GM18498 (cell line): ENCODE measurements at regions not wholly inside any gene's neighbourhood (a gene's known extent, or its start where the extent isn't known, plus 50 kb on each side); places are given as distances from the start of the nearest gene placed in this dataset.

Experiments used
- ATAC-seq: cut with Tn5 transposase; IDR thresholded peaks from one replicate; pipeline ENCODE4 v1.9.1; 2021; ENCODE audit warnings: mild to moderate bottlenecking, moderate library complexity; ENCODE audit not compliant: unreplicated experiment

DNA sequence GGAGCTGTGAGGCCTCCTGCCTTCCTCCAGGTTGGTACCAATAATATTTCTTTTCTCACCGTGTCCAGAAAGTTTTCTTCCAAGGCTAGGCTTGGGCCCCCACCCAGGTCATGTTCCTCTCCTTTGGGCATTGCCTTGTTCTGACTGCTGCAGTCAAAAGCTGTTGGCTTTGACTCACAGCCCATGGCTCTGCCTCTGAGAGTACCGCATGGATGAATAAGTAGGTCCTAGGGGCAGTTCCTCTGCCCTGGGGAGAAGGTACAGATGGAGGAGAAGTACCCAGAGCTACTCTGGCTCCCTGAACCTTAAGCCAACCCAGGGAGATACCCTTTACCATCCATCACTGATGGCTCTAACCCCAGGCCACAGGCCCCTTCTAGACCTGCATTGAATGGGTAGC lies 115.0 kb downstream of the NAV1 start:
- no peak for ATAC-seq

DNA sequence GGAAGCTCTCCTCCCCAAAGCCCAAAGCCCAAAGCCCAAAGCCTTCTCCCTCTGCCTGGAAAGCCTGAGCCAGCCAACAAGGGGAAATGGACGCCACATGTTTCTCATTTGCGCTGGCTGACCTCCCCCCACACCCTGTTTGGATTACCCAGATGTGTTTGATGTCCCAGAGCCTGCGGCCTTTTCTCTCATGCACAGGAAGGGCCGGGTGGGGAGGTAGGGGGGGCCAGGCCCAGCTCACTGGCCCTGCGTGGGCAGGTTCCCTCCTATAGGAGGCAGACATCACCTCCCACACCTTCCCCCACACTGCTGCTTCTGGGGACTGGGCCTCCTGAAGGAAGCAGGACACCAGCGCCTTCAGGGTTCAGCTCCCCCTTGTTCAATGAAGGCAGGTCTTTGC lies 116.3 kb downstream of the NAV1 start:
- no peak for ATAC-seq

DNA sequence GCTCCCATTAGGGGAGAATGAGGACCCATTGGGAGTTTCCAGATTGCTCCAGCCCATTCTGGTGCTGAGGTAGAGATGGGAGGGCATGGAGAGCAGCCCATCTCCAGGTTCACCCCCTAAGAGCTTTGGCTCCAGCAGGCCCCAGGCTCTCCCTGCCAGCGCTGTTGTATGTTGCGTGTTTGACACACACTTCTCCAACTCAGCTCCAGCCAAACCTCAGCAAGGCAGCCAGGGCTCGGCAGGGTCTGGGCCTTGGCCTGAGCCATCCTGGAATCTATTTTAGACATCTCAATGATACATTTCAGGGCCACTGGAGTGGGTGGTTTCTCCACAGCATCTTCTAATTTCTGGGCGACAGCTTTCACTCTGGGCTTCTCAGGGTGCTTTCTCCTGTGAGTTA lies 117.0 kb downstream of the NAV1 start:
- no peak for ATAC-seq

DNA sequence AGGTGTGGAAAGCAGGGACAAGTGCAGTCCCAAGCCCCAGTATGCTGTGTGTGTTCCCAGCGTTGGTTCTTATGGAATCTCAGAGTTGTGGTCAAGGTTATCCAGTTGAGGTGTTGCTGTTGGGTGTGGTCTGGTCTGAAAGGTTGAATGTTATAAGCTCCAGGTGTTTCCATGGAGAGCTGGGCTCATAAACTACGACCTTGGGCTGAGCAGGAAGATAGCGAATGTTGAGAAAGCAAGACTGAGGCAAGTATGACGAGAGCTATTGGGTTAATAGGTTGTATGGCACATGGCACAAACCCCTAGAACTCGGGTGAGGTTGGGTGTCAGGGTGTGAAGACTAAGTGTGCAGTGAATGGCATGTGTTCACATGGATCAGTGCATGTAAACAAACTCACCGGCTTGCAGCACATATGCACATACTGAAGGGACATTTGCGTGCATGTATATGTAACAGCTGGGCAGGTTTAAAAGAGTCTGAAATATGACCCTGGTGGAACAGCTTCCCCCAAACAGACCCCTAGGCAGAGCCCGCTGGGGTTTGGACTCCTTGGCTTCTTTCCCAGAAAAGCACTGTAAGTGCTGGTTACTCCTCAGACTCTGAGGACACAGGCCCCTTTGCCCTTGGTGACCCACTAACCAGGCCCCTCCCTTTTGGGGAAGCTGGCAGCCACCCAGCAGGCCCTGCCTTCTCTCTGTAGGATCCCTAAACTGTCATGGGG lies 117.5 kb downstream of the NAV1 start:
- no peak for ATAC-seq

DNA sequence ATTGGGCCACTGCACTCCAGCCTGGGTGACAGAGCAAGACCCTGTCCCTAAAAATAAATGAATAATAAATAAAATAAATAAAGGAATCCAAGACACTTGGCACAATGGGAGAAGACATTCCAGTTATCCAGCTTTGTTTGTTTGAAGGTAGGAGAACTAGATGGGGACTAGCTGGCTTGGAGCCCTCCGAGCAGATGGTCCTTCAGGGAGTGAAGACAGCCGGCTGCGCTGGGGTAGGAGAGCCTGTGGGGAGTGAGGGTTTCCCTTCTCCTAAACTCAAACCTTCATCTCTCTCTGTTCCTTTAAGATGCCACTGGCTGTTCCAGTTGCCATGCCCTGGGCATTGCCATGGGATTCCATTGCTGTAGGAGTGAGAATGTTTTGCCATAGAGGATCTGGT lies 120.6 kb downstream of the NAV1 start:
- ATAC-seq, result no peak

DNA sequence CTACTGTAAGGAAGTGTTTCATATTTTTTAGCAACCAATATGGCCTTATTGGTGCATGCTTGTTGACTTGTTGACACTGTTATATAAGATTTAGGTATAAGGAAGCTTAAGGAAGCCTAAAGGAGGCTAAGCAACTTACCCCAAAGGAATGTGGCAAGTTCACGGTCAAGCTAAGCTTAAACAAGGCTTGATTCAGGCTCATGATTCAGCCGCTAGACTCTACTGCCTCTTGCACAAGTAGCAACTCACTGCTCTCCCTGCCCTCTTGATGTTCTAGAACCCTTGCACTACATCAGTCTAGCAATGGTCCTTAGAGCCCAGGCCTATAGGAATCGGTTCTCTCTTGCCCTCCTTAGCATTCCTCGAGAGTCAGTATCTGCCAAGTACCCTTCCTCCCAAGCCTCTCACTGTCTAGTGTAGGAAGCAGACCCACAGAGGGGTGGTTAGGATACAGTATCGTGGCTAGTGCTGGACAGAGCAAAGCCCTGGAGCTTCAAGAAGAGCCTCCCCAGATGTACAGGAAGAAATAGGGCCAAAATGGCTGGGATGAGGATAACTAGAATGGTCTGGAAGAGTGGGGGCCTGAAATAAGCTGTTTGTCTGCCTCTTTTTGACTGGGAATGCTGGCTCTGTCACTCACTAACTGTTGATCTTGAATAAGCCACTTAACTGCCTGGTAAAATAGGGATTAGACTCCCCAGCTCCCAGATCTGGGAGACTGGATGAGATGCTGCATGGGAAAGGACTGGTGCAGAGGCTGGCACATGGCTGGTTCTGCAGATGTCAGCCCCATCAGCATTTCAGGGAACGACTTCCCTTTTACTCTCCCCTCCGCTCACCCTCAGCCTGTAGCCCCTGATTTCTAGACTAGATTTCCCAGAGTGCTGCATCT lies 122.2 kb downstream of the NAV1 start:
- ATAC-seq, result no peak

DNA sequence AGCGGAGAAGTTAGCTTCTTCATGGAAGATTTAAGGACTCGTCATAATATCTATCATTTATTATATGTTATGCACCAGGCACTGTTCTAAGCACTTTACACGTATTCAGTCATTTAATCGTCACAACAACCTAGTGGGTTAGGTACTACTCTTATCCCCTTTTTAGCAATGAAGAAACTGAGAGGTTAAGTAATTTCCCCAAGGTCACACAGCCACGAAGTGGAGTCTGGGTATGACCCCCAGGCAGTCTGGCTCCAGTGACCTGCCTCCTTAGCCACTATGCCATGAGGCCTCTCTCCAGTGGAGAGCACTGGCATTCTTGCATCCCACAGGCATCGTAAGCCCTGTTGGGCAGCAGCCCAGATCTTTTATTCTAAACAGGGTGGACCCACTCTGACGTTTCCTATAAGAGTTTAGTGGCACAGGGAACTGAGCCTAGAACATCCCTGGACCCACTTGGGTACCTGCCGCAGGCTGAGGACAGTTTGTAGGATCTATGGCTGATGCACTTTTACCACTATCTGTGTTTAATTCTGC lies 123.0 kb downstream of the NAV1 start:
- no peak for ATAC-seq

DNA sequence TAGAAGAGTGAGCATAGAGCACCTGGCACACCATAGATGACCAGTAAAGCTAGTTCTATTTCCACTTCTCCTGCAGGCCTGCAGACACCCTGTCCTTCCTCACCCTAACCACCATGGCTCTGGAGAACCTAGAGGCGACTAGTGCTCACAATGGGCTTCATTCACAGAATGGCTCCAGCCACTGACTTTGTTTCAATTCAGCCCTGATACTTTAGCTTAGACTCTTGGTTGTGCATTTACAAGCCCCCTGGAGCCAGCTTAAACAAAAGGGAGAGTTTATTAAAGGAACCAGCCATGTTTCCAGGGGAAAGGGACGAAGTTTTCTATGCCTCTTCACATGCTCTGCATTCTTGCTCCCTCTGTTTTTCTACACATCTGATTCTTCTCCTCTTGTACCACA lies 123.7 kb downstream of the NAV1 start:
- no peak for ATAC-seq

DNA sequence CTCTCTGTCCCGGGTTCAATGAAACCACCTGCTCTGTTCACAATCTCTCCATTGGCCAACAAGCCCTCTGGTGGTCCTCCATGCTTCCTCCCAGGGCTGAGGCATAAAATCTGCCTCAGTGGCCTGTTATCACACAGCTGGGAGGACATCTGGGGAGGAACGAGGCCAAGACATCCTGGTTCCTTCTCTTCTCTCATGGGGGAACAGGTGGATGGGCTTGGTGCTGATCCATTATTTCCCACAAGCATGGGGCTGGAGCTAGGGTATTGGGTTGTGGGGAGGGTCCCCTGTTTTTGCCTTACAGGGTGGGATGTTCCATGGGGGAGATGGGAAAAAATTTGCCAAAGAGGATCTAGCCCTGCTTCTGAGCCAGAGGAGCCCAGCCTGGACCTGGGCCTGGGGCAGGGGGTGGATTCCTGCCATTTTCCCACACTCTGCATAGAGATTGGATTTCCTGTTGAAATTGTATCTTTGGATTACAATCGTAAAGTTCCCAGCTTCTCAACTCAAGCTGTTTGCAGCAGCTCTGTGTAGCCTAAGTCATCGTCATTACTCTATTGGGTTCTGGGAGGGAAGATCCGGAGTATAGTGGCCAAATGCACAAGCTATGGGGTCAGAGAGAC lies 124.7 kb downstream of the NAV1 start:
- no peak for ATAC-seq

DNA sequence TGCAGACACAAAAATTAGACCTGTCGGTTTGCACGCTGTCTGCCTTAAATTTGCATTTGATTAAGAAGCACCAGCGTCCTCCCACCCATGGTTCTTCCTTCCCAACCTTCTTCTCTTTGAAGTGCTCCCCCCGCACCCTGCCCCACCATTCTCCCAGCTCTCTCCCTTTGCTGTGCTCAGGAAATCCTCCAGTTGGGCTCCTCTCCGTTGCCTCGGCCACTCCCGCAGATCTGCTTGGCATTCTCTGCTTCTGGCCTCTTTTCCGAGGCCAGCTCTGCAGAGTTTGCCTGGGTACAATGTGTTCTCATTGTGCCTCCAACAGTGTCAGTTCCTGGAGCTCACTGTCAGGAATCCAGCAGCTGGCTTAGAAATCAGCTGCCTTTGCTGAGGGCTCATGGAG lies 126.1 kb downstream of the NAV1 start:
- no peak for ATAC-seq

DNA sequence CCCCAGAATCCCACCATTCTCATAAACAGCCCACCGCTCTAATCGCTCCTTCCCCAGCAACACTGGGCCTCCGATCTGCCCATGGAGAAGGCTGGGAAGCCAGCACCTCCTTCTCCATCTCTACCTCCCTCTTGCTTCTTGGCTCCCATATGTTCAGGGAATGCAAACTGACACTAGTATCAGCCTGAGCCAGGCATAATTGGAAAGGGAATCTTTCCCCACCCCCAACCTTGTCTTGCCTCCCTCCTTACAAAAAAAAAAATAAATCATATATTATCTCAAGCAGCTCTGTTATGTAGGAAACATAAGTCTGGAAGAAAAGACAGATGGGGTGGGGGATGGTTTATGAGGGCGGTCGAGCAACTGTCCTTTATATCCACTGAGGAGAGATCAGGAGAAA lies 127.2 kb downstream of the NAV1 start:
- ATAC-seq, result no peak

DNA sequence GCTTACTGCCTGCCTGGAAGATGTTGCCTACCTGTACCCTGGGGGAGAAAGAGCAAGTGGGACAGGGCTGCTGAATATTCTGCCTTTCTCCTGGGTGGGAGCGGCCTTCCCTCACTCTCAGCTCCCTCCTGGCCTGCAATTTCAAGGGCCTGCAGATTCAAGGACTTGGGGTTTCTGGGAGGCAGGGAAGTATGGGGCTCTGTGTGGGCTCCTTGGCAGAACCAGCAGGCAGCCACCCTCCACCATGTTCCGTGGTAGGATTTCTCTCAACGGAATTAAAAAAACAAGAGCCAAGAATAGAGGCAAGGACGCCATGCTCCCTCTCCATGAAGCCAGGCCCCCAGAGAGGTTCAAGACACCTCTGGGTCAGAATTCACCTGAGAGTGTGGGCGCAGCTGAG lies 127.7 kb downstream of the NAV1 start:
- no peak for ATAC-seq

DNA sequence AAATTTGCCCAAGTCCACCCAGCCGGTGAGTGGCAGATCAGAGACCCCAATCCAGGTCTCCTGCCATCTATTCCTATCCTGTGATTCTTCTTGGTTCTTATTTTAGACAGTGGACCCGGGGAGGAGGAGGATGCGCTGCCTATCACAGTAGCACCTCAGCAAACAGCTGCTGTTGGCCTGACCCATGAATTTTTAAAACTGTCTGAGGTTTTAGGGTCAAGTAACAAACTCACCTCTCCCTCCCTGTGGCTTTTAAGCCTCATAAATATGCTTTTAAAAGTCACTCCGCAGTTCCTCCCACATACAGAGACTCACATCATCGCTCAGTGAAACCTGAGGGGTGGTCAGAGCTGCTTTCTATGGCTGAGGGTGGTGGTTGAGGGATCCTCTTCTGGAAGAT lies 128.6 kb downstream of the NAV1 start:
- no peak for ATAC-seq

DNA sequence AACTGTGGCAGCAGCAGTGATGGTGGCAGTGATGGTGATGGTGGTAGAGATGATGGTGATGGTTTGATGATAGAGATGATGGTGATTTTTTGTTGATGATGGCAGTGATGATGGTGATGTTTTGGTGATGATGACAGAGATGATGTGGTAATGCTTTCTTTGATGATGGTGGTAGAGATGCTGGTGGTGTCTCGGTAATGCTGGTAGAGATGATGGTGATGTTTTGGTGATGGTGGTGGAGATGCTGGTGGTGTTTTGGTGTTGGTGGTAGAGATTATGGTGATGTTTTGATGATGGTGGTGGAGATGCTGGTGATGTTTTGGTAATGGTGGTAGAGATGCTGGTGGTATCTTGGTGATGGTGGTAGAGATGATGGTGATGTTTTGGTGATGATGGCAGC lies 131.6 kb downstream of the NAV1 start:
- no peak for ATAC-seq

DNA sequence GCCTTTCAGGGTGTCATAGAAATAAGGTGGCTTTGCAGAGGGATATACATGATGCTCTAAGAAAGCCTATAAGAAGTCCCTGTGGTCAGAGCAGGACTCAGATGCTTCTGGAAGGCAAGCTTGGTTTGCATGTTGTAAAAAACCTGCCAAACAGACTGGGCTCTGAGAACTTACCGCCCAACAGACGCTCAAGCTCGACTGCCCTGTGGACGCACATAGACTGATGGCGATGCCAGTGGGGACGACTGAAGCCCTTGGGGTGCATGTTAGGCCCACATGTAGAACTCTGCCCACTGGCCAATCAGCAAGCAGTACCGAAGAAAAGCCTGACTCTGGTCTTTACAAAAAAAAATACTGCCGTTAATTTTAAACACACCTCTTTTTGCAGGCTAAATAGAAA lies 133.8 kb downstream of the NAV1 start:
- no peak for ATAC-seq

DNA sequence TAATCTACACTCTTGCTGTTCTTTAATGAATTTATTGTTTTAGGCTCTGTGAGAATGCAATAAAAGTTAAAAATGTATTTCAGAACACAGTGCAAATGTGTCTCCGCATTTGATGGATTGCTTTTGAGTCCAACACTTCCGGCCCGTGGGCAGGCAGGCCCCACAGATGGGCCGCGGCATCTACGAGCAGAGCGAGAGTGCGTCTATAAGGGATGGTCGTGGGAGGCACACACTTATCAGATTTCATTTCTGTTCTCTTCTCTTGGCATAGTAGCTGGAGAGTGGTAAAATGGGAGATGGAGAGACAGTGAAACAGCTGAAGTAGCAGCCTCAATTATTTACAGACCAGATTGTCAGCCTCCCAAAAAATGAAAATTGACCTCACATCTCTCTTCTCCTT lies 134.2 kb downstream of the NAV1 start:
- ATAC-seq, result no peak

DNA sequence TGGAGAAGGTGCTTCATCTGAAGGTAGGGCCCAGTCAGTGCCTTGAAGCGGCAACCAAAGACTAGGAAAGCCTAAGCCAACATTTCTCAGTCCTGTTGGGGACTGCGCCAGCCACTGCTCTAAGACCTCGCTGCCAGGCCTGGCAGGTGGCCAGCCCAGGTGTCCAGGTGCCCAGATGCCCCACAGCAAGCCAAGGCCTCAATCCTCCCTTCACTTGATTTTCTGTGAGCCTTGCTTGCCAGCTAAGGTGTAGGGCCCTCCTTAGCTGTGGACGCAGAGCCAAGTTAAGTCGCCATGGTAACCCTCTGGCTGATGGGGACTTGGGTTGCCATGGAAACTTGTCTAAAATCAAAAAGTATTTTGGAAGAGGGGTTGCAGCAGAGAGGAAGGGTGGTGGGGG lies 135.0 kb downstream of the NAV1 start:
- ATAC-seq, result no peak

DNA sequence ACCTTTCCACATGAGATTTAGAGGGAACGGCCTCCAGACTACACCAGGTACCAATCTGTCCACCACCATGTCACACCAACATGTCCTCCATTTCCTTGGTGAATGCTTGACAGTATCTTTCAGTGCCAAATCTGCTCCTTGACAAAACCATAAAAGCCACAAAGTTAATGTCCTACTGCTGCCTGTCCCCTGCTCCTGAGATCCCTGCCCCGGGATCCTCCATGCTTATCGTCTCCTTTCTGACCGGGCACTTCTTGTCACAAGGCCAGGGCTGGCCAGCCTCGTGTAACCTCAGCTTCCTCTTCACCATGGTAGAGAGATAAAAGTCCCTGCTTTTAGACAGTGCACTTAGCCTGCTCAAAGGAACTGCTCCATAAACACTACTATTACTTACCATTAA lies 136.2 kb downstream of the NAV1 start:
- ATAC-seq, result no peak

DNA sequence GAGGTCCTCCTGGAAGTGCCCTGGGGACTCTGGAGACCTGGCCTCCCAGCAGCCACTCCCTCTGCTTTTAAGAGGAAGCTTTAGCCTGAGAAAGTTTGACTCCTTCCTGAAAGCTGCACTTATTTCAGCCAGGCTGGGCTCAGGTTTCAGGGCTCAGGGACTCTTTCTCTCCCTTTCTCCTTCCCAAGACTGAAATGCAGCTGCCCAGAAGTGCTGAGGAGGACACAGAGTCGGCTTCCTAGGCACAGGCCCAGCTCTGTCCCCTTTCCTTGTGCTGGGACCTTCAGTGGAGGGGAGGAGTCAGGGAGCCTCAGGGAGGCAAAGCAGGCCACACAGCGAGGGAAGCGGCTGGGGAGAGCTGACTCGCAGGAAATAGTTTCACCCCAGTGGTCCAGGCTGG lies 137.3 kb downstream of the NAV1 start:
- ATAC-seq, result no peak

DNA sequence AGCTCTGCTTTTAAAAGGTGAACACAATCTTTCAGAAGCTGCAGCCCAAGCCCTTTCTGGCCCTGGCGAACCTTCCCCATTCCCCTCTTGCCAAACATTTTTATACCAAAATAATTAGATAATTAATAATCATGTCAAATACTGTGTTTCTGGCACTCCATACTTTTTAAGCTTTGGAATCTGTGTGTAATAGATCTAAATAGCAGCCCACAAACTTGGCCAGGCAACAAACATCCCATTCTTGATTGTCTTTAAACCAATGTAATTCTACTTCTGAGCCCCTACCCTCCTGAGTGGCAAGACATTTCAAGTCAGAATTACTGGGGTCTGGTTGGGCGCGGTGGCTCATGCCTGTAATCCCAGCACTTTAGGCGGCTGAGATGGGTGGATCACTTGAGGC lies 137.7 kb downstream of the NAV1 start:
- ATAC-seq, result no peak

DNA sequence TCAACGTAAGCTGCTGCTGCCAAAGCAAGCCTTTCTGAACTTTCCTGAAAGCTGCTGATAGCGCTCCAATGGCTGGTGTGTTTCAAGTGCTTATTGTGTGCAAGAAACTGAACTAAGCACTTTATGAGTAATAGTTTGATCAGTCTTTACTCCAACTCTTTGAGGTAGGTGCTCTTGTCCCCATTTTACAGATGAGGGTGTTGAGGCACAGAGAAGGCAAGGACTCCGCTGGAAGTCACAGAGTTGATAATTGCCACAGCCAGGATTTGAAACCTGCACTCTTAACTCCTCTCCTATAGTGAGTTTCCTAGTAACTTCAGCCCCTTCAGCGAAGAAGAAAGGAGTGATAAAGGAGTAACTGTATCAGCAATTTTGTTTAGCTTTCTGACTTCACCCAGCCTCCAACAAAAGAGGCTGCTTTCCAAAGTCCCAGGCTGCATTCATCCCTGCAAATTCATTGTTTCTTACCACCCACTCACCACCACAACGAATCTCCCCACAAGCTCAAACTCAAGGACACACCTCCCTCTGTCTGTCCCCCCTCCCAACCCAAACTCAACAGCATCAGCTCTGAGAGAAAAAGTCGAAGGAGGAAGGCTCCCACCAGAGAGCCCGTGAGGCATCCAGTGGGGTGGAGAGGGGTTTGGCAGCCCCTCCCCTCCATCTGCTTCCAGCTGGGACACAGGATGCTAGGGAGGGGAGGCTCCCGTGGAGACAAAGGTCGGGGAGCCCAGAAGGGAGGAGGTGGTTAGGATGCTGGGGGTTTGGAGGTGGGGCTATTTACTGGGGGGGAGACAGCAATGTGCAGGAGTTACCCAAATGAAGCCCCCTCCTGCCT lies 139.6 kb downstream of the NAV1 start:
- ATAC-seq, result no peak
